ENCODE measurements at regions not wholly inside any gene's neighbourhood (a gene's known extent, or its start where the extent isn't known, plus 50 kb on each side); places are given as distances from the start of the nearest gene placed in this dataset.

DNA sequence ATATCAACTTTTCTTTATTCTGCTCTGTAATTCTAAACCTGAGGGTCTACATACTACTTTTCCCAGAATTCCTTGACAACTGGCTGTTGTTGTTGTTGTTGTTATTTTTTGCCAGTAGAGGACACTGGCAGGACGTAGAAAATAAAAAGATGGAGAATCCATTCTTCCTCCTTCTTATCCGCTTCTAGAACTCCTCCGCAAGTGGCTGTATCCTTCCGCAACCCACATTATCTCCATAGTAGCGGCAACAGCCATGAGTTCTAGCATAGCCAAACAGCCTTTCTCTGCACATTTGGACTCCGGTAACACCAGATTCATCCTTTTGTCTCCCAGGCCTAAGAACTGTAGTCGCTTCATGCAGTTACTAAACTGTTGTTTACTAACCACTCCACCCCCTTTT is 91.1 kb upstream of the CACHD1 start:
- TF ChIP-seq, protein P1, sequence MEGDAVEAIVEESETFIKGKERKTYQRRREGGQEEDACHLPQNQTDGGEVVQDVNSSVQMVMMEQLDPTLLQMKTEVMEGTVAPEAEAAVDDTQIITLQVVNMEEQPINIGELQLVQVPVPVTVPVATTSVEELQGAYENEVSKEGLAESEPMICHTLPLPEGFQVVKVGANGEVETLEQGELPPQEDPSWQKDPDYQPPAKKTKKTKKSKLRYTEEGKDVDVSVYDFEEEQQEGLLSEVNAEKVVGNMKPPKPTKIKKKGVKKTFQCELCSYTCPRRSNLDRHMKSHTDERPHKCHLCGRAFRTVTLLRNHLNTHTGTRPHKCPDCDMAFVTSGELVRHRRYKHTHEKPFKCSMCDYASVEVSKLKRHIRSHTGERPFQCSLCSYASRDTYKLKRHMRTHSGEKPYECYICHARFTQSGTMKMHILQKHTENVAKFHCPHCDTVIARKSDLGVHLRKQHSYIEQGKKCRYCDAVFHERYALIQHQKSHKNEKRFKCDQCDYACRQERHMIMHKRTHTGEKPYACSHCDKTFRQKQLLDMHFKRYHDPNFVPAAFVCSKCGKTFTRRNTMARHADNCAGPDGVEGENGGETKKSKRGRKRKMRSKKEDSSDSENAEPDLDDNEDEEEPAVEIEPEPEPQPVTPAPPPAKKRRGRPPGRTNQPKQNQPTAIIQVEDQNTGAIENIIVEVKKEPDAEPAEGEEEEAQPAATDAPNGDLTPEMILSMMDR (IDR thresholded peaks at IDR 0.05) = no peak
- no peak for TF ChIP-seq EZH2 (IDR thresholded peaks at IDR 0.05; ENCODE audit: borderline replicate concordance, insufficient read depth, low read depth, low read length, poor library complexity, severe bottlenecking)
